Vagina (tissue), 2 donors: ENCODE measurements at regions not wholly inside any gene's neighbourhood (a gene's known extent, or its start where the extent isn't known, plus 50 kb on each side); places are given as distances from the start of the nearest gene placed in this dataset.

Experiments
- CTCF ChIP-seq, 3 experiments: fragments of 450-650 bp in 2 of 3; fragments of 200-600 bp in 1 of 3; sonication (generic) in 1 of 3; IDR thresholded peaks; one replicate each; pipeline ENCODE4 v1.5.1; 2017 to 2019; ENCODE audit warnings: antibody characterized with exemption in 3 of 3, mild to moderate bottlenecking in 2 of 3, moderate library complexity in 2 of 3
- POLR2A ChIP-seq, 2 donors: fragments of 450-650 bp; IDR thresholded peaks; one replicate each; pipeline ENCODE4 v1.6.1; 2017; ENCODE audit warnings: antibody characterized with exemption in 2 of 2, mild to moderate bottlenecking in 2 of 2, moderate library complexity in 2 of 2
- POLR2AphosphoS5 ChIP-seq, 2 donors: sonication (generic); formaldehyde crosslinking; IDR thresholded peaks; one replicate each; pipeline ENCODE4 v1.9.0; 2017; ENCODE audit warnings: antibody characterized with exemption in 2 of 2, mild to moderate bottlenecking in 2 of 2, low read depth in 1 of 2; ENCODE audit not compliant: insufficient read depth in 1 of 2

GRCh38 chr13:97171136-97171535 is 51.0 kb upstream of the MBNL2 start:
- TF ChIP-seq POLR2A (IDR thresholded peaks at IDR 0.05) (no peak), CTCF (IDR thresholded peaks at IDR 0.05) (no peak), POLR2AphosphoS5 (IDR thresholded peaks at IDR 0.05; ENCODE audit: insufficient read depth in 1 of 2, low read depth in 1 of 2) (no peak)
